Activated naive CD8-positive, alpha-beta T cell treated with anti-CD3 and anti-CD28 coated beads for 36 hours (primary cell): ENCODE measurements at regions not wholly inside any gene's neighbourhood (a gene's known extent, or its start where the extent isn't known, plus 50 kb on each side); places are given as distances from the start of the nearest gene placed in this dataset.

Source experiments
- DNase-seq: peaks from one replicate; pipeline ENCODE4 v3.0.0; 2021
- H3K27ac Mint-ChIP-seq: one replicate; pipeline ENCODE4 v1.8.0; 2022; ENCODE audit warnings: mild to moderate bottlenecking, moderate library complexity, mixed read lengths
- H3K27me3 Mint-ChIP-seq: one replicate; pipeline ENCODE4 v1.8.0; 2022; ENCODE audit warnings: mild to moderate bottlenecking, mixed read lengths
- H3K36me3 Mint-ChIP-seq: one replicate; pipeline ENCODE4 v1.8.0; 2021; ENCODE audit warnings: mild to moderate bottlenecking, mixed read lengths
- H3K4me1 Mint-ChIP-seq: one replicate; pipeline ENCODE4 v1.8.0; 2021; ENCODE audit warnings: mixed read lengths
- H3K4me3 Mint-ChIP-seq: one replicate; pipeline ENCODE4 v1.8.0; 2022; ENCODE audit warnings: mild to moderate bottlenecking, moderate library complexity, mixed read lengths
- H3K9me3 Mint-ChIP-seq: one replicate; pipeline ENCODE4 v1.8.0; 2022; ENCODE audit warnings: mixed read lengths

DNA sequence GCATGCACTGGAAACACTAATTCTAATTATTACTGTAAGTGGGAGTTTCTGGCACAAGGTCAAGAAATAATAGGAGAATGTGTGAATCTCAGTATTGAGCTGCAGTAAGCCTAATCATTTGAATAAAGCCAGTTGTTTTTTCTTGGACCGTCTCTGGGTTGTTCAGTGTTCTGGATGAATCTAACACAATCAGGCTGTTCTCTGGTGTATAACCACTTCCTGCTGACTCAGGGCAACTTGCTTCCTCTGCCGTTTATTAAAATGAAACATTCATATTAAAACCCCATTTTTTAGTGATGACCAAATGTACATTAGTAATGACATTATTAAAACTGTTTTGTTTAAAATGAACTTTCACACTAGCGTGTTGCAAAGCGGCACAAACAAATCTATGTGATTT is 273.1 kb upstream of the SNX7 start:
- no peak overlapping the region for H3K27ac Mint-ChIP-seq
- DNase-seq = no peak
- no peaks in the 10 kb centered on the region for H3K27me3 Mint-ChIP-seq
- H3K4me3 Mint-ChIP-seq = no peak overlapping the region
- no peaks in the 10 kb centered on the region for H3K36me3 Mint-ChIP-seq
- no peaks in the 10 kb centered on the region for H3K9me3 Mint-ChIP-seq
- peaks cover 9% of the 10 kb centered on the region for H3K4me1 Mint-ChIP-seq

DNA sequence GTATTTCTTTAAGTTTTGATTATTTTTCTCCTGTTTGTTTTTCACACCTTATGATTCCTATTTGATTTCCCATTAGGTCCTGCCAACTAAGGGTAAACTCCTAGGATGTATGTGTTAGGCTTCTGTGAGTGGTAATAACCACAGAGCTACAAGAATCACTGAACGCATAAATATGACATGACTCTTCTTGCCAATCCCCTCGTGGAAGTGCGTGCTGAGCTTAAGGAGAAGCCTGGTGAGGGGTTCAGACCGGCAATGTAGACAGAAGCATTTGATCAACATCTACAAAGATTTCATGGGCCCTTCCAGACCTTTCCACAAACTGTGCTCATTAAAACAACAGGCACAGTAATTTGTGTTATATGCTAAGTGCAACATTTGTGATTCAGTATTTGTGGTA is 273.8 kb upstream of the SNX7 start:
- DNase-seq = no peak
- Mint-ChIP-seq H3K4me1 (peaks cover 9% of the 10 kb centered on the region), H3K36me3 (no peaks in the 10 kb centered on the region), H3K27ac (no peak overlapping the region), H3K9me3 (no peaks in the 10 kb centered on the region), H3K4me3 (no peak overlapping the region), H3K27me3 (no peaks in the 10 kb centered on the region)

DNA sequence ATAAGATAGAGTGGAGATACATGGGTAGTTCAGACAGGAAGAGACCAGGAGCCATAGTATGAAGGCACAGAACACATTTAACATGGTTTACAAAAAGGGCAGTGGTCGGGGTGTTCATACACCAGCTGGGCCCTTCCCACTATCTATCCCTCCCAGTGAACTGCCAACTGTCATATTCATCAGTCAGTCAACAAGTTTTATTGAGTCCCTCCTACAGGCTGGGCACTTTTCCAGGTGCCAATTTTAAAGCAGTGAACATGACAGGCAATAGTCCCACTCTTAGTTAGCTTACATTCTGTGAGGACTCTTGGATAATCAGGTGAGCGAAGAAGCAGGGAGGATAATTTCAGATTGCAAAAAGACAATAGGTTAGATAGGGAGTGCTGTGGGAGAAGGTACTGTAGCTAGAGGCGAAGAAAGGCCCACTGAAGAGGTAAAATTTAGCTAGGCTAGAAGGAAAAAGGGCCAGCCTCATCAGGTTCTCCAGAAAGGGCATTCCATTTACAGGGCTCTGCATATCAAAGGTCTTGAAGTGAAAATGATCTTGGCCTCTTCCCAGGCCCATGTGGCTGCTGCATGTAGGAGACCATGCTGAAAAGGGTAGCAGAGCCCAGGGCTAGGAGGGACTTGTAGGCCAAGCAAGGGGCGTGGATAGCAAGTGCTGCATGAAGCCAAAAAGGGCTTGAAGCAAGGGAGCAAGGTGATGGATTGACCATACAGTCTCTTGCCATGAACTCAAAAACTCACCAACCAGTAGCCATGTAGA is 274.7 kb upstream of the SNX7 start:
- Mint-ChIP-seq H3K27ac (no peak overlapping the region), H3K9me3 (no peaks in the 10 kb centered on the region), H3K4me3 (no peak overlapping the region)

DNA sequence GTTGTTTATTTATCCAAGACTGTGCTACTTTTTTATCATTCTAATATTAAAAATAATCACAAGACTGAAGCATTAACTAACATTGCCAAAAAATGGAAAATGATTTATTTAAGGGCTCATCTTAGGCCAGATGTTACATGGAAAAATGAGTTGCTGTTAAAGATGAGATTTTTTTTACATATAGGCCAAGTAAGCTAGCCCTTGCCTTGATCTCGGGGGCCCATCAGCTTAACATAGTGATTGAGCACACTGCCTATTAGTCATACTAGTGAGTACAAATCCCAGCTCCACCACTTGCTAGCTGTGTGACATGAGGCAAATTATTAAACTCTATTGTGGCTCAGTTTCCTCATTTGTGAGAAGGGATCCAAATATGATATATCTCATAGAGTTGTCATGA is 275.9 kb upstream of the SNX7 start:
- Mint-ChIP-seq H3K27me3 (no peaks in the 10 kb centered on the region), H3K27ac (no peak overlapping the region), H3K4me3 (no peak overlapping the region), H3K36me3 (no peaks in the 10 kb centered on the region), H3K4me1 (peaks cover 9% of the 10 kb centered on the region), H3K9me3 (no peaks in the 10 kb centered on the region)
- DNase-seq = no peak

More for the DNA sequence above, 274.7 kb upstream of the SNX7 start:
- DNase-seq = no peak
- Mint-ChIP-seq H3K36me3 (no peaks in the 10 kb centered on the region), H3K4me1 (peaks cover 9% of the 10 kb centered on the region), H3K27me3 (no peaks in the 10 kb centered on the region)

DNA sequence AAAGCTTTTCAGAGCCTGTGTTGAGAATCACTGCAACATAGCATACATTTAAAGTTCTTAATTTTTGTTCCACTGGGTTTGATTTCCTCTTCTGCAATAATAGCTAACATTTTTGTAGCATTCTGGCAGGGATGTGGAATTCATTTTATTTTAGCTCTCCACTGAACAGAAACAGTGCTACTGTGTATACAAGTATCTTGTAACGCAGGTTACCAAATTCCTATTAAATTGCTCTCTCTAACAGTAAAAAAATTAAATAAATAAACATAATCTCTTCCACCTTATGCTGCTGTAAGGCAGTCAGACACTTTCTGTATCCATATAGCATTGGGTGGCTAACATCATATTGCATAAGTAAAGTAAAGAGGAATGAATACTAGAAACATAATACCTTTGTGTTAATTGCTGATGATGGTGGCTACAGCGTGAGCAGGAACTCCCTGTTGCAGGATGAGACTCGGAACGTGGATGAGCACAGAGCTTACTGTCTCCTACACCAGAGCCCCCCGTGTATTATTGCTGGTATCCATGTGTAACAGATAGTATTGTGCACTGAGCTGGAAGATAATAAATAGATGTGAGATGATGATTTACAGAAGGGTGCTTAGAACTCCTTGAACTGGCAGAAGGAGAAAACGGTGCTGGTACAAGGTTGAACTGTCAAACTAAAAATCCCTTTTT is 276.9 kb upstream of the SNX7 start:
- H3K9me3 Mint-ChIP-seq = no peaks in the 10 kb centered on the region
- no peaks in the 10 kb centered on the region for H3K27me3 Mint-ChIP-seq
- H3K4me1 Mint-ChIP-seq = peaks cover 9% of the 10 kb centered on the region
- no peak overlapping the region for H3K4me3 Mint-ChIP-seq
- no peak overlapping the region for H3K27ac Mint-ChIP-seq
- no peak for DNase-seq
- H3K36me3 Mint-ChIP-seq = no peaks in the 10 kb centered on the region

DNA sequence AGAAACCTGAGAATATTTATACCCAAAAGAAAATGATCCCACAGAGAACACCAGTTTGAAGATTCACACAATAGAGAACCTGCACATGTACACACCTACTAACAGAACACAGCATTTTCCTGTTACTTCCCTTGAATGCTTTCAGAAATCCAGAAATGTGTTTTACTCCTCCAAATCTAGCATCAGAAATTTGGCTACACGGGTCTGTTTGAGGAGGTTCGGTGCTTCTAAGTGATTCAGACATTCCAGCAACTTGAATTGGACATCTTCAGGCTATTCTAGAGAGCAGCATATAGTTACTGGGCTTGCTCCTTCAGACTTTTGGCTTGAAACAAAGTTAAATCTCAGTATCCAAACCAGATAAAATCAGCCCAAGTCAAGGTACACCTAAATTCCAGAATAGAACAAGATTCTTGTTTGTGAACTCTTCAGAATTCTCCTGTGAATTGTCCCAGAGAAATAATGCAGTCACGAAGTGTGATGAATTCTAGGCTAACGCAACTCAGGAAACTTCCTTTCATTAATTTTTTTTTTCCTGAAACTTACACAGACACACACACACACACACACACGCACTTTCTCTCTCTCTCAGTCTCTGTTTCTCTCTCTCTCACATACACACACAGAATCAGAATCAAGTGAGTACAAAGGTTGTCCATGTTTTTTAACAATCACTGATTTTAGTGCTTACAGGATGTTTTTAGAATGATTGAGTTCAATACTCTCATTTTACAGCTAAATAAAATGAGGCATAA is 278.4 kb upstream of the SNX7 start:
- no peak for DNase-seq
- Mint-ChIP-seq H3K4me1 (peaks cover 6% of the 10 kb centered on the region), H3K36me3 (no peaks in the 10 kb centered on the region), H3K27me3 (no peaks in the 10 kb centered on the region), H3K4me3 (no peak overlapping the region), H3K27ac (no peak overlapping the region), H3K9me3 (no peaks in the 10 kb centered on the region)

DNA sequence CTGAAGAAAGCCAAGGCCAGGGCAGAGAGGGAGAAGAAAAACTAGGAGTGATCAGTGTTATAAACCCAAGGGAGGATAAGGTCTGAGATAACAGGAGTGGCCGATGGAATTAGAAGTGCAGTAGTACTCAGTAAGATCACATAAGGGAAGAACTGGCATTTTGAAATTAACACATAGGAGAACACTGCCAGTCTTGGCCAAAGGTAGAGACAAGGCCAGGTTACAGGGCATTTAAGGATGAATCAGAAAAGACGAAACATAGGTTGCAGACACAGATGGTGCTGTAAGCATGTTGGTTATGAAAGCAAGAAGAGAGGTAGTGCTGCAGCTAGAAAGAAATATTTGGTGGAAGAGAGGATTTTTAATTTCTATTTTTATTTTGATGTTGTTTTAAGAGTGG is 278.9 kb upstream of the SNX7 start:
- no peaks in the 10 kb centered on the region for H3K27me3 Mint-ChIP-seq
- peaks cover under 1% of the 10 kb centered on the region for H3K4me1 Mint-ChIP-seq
- no peaks in the 10 kb centered on the region for H3K36me3 Mint-ChIP-seq
- no peak overlapping the region for H3K4me3 Mint-ChIP-seq
- no peak overlapping the region for H3K27ac Mint-ChIP-seq
- DNase-seq = no peak
- no peaks in the 10 kb centered on the region for H3K9me3 Mint-ChIP-seq

DNA sequence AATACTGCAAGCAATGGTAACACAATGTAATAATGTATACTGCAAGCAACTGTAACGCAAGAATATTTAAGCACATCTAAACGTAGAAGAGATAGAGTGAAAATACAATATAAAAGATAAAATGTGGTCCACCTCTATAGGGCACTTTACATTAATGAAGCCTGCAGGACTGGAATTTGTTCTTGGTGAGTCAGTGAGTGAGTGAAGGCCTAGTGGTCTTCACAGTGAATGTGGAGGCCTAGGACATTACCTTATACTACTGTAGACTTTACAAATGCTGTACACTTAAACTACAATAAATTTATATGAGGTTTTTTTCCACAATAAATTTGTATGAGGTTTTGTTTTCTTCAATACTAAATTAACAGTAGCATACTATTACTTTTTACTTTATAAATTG is 287.4 kb upstream of the SNX7 start:
- no peak overlapping the region for H3K4me3 Mint-ChIP-seq
- no peaks in the 10 kb centered on the region for H3K36me3 Mint-ChIP-seq
- H3K4me1 Mint-ChIP-seq = no peaks in the 10 kb centered on the region
- H3K27me3 Mint-ChIP-seq = no peaks in the 10 kb centered on the region
- no peak for DNase-seq
- H3K27ac Mint-ChIP-seq = no peak overlapping the region
- no peaks in the 10 kb centered on the region for H3K9me3 Mint-ChIP-seq

DNA sequence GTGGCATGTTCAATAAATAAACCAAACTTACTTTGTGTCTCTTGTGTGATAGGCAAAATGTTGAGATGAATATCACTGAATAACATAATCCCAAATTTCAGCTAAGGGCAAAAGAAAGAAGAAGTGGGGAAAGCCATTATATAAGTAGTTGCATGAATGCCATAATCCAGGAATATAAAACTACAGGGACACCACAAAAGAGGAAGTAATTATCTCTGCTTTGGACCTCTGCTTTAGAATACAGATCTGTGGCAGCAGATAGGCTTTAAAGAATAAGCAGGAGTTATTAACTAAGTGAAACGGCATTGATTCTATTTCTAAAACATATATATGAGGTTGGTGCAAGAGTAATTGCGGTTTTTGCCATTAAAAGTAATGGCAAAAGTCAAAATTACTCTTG is 288.5 kb upstream of the SNX7 start:
- Mint-ChIP-seq H3K27me3 (no peaks in the 10 kb centered on the region), H3K27ac (no peak overlapping the region)

DNA sequence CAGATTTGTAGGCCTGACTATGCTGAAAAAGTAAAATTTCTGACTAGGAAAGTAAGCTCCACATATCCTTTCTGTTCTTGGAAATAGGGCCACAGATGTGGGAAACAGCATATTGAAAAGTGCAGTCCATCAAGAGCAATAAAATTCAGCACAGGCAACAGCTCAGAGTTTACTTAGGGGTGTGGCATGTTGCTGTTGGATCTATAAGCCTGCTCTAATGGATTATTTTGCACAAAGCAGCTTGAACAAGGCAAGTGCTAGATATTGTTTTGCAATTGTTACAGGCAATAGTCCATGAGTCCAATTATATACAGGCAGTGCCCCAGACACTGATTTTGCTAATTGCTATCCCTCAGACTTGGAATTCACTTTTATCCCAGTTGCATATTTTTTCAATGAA is 289.8 kb upstream of the SNX7 start:
- Mint-ChIP-seq H3K4me3 (no peak overlapping the region), H3K4me1 (no peaks in the 10 kb centered on the region), H3K27me3 (no peaks in the 10 kb centered on the region), H3K9me3 (no peaks in the 10 kb centered on the region), H3K36me3 (no peaks in the 10 kb centered on the region), H3K27ac (no peak overlapping the region)
- DNase-seq = no peak

More for the DNA sequence above, 288.5 kb upstream of the SNX7 start:
- Mint-ChIP-seq H3K4me3 (no peak overlapping the region), H3K9me3 (no peaks in the 10 kb centered on the region), H3K36me3 (no peaks in the 10 kb centered on the region), H3K4me1 (no peaks in the 10 kb centered on the region)
- DNase-seq = no peak

DNA sequence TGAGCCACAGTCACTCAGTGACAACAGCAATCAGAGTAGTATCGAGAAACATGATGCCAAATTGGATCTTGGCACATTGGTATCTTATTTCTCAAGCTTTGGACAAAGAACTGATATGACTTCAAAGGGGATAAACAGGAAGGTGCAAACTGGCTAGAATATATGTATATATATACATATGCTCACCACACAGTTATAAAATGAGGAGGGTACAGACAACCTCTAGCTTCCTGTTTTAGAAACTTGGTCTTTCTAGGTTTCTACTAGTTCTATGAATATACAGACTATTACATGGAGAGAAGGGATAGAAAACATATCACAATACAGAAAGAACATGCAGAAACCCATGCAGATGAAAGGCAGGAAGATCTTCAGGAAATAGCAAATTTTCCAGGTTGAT is 292.1 kb upstream of the SNX7 start:
- Mint-ChIP-seq H3K4me3 (no peak overlapping the region), H3K36me3 (no peaks in the 10 kb centered on the region), H3K27ac (no peak overlapping the region), H3K9me3 (no peaks in the 10 kb centered on the region), H3K27me3 (no peaks in the 10 kb centered on the region), H3K4me1 (no peaks in the 10 kb centered on the region)
- DNase-seq = no peak

DNA sequence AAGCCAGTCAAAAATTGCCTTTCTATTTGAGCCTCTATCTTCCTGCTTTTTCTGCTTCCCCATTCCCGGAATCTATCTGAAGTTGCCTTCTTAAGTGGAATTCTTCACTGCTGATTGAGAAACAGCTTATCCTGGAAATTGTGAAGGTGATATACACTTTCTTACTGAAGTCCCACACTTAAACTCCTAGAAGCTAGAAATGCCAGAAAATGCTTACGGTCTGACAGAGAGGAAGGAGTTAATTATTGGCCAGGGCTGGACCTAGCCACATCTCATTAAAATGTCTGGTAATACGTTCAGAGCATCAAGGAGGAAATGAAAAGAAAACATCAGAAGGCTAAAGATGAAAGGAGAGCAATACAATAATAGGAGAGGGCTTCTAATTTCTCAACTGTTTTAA is 292.5 kb upstream of the SNX7 start:
- Mint-ChIP-seq H3K27me3 (no peaks in the 10 kb centered on the region), H3K4me3 (no peak overlapping the region), H3K36me3 (no peaks in the 10 kb centered on the region), H3K4me1 (no peaks in the 10 kb centered on the region), H3K27ac (no peak overlapping the region), H3K9me3 (no peaks in the 10 kb centered on the region)
- no peak for DNase-seq

DNA sequence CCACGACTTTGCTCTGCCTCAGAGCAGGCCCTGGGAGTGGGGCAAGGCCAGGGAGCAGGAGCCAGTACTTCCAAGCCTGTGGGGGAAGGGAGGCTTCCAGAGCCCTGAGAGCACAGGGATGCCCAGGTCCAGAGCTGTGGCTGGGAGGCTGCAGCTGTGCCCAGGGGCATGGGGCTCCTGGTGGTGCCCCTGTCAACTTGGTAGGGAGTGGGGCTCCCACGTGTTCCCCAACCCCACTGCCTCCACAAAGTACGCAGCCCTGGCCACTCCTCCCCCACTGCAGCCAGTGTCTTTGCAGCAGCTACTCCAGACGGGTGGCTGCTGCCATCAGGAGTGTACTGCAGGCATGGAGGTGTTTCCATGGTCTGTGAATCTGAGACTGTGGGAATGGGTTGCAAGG is 294.1 kb upstream of the SNX7 start:
- H3K36me3 Mint-ChIP-seq = no peaks in the 10 kb centered on the region
- no peak overlapping the region for H3K4me3 Mint-ChIP-seq
- peaks cover 1% of the 10 kb centered on the region for H3K9me3 Mint-ChIP-seq
- no peaks in the 10 kb centered on the region for H3K27me3 Mint-ChIP-seq
- no peaks in the 10 kb centered on the region for H3K4me1 Mint-ChIP-seq
- DNase-seq = no peak
- no peak overlapping the region for H3K27ac Mint-ChIP-seq

DNA sequence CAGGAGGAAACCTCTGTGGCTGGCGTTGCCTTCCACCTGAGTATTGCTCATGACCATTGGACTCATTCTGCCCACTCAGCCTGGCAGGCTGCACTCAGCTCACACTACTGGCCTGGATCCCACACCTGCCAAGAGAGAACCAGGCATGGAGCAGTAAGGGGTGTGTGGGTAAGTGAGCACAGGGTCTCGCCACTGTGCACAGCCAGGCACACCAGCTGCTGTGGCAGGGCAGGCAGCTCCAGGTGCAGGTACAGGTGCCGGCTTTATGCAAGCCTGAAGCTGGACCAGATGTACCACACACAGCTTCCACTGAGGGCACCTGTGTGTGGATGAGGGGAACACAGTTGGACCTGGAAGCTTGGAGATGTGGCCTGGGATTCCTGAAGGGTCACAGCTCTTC is 295.2 kb upstream of the SNX7 start:
- H3K36me3 Mint-ChIP-seq = no peaks in the 10 kb centered on the region
- DNase-seq = no peak
- H3K4me1 Mint-ChIP-seq = no peaks in the 10 kb centered on the region
- no peak overlapping the region for H3K4me3 Mint-ChIP-seq
- H3K27me3 Mint-ChIP-seq = no peaks in the 10 kb centered on the region
- peaks cover 3% of the 10 kb centered on the region for H3K9me3 Mint-ChIP-seq
- no peak overlapping the region for H3K27ac Mint-ChIP-seq

DNA sequence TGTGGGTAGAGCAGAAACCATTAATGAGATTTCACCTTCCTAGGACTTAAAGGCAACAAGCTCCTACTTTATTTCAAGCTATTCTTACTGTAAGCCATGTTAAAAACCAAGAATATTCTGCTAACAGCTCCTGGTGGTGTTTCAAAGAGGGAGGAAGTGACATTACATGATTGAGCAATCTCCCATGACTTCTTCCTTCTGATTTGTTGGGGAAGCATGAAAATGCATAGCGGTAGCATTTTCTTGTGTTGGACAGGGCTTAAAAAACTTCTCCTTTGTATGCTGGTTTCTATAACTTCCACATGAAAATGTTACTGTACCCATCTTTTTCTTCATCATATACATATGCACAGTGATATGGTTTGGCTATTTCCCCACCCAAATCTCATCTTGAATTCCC is 297.0 kb upstream of the SNX7 start:
- no peaks in the 10 kb centered on the region for H3K36me3 Mint-ChIP-seq
- H3K4me3 Mint-ChIP-seq = no peak overlapping the region
- no peak overlapping the region for H3K27ac Mint-ChIP-seq
- no peak for DNase-seq
- H3K27me3 Mint-ChIP-seq = no peaks in the 10 kb centered on the region
- peaks cover 3% of the 10 kb centered on the region for H3K9me3 Mint-ChIP-seq
- H3K4me1 Mint-ChIP-seq = no peaks in the 10 kb centered on the region
